A673 (cell line): ENCODE measurements at regions not wholly inside any gene's neighbourhood (a gene's known extent, or its start where the extent isn't known, plus 50 kb on each side); places are given as distances from the start of the nearest gene placed in this dataset.

Source experiments
- CTCF ChIP-seq: fragments of 300-800, 200-600 bp; sonication (generic); conservative IDR thresholded peaks from 2 replicates; pipeline ENCODE4 v1.5.1; 2017; ENCODE audit warnings: low read depth, mild to moderate bottlenecking, antibody characterized with exemption, low read length, moderate library complexity, mixed read lengths
- EZH2 ChIP-seq: fragments of 200-600 bp; sonication (generic); IDR thresholded peaks from 2 replicates; pipeline ENCODE4 v1.6.1; 2017; ENCODE audit warnings: borderline replicate concordance, low read depth, mild to moderate bottlenecking, mixed read lengths, antibody characterized with exemption, low read length; ENCODE audit not compliant: poor library complexity, severe bottlenecking

GRCh38 chr6:151701911-151702562 lies 105.4 kb upstream of the ESR1 start:
- TF ChIP-seq EZH2 (no peak), CTCF (no peak)
